CD4-positive, alpha-beta T cell treated with Interleukin-17A for 1 hour (primary cell): ENCODE measurements at regions not wholly inside any gene's neighbourhood (a gene's known extent, or its start where the extent isn't known, plus 50 kb on each side); places are given as distances from the start of the nearest gene placed in this dataset.

ENCODE experiments used
- DNase-seq: peaks from one replicate; pipeline ENCODE4 v3.0.0-alpha.2; 2020

DNA sequence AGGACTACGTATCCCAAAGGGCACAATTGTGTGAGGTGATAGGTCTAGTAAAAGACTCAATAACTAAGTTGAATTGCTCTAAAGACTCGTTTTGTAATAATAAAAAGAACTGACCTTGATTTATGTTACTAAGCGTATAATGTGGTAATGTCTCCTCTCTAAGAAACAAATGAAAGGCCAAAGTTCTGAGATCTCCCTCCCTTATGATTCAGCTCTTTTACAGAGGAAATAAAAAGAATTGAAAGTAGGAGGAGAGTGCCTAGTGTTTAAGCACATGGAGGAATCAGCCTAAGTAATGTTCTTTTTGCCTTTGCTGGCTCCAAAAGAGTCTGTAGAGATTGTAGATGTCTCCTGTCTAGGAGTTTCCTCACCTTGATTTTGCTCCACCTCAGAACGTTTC is 98.0 kb downstream of the ARL4A start:
- no peak for DNase-seq

DNA sequence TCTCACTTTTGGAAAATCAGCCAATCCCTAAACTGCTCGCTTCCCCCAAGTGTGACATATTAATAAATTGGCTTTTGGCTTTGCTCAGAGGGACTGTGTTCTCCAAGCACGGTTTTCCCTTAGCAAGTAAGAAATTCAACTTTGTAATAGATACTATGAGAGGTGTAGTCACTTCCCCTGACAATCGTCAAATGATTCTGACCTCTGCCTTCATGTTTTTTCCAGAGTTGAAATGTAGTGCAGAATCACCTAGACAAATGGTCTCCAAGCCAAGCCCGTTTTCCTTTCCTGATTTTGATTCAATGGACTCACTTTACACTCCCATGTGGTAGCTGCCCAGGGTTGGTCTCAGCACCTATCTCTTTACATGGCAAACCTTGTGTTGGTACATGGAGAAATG is 99.1 kb downstream of the ARL4A start:
- no peak for DNase-seq

DNA sequence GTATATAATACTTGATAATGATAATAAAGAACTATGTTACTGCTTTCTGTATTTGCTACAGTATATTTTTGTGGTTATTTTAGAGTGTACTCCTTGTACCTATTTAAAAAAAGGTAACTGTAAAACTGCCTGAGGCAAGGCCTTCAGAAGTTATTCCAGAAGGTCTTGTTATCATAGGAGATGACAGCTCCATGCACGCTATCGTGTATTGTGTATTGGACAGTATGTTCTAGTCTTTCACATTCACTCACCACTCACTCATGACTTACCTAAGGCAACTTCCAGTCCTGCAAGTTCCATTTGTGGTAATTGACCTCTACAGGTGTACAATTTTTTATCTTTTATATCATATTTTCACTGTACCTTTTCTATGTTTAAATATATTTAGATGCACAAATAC is 100.7 kb downstream of the ARL4A start:
- no peak for DNase-seq

DNA sequence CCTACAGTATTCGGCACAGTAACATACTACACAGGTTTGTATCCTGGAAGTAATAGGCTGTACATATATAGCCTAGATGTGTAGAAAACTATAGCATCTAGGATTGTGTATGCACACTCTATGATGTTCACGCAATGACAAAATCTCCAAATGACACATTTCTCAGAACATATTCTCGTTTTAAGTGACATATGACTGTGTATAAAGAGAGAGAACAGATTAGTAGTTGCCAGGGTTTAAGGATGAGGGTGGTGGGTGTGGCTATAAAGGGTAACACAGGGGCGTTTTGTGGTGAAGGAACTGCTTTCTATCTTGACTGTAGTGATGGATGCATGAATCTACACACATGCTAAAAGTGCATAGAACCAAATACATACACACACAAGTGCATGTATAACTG is 101.2 kb downstream of the ARL4A start:
- DNase-seq: no peak

DNA sequence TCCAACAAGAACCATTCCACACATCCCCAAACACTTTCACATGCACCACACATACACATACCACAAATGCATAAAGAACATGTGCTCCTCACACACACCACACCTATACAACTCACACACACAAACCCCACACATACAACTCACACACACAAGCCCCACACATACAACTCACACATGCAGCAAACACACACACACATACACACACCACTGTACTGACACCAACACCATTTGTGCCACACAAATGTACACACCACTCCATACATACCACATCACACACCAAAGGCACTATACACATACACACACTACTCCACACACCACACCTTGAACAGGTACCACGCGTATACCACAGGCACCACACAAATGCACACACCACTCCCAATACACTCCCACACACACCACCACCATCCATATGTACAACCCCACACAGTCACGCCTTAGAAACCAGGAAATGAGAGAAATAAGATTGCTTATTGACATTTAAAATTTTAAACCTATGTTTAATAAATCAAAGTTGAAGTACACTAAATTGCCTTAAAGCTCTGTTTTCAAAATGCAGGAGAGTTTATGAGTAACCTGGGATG is 107.4 kb downstream of the ARL4A start:
- no peak for DNase-seq

DNA sequence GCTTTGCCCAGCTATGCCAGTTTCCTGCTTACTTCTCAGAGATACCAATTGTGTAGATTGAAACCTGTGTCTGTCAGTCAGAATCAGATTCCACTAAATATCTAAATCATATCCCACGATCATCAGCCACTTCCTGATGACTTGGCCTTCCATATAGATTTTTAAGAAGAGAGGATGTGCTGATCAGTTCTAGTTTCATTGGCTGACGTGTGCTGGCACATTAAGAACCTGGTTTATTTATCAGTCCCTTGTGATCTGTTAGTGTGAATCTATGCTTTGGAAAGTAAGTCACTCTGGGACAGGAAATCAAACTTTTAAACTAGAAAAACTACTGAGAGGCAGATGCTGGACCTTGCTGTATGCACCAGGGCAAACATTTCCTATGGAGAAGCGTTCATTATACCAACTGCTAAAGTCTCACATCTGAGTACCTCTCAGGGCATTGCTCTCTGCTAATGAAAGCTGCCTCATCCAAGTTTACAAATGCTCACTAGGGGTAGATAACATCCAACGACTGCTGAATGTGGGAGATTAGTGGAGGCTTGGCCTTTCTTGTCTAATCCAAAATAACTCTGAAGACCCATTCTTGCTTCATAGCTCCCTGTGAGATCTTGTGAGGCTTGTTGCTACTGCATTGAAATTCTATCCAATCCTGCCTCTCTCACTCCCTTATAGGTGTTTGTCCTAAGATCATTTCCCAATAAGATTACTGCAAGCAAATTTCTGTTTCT is 109.1 kb downstream of the ARL4A start:
- no peak for DNase-seq

- no peak for DNase-seq
Observed at GRCh38 chr7:12800486-12800885, 113.1 kb downstream of the ARL4A start.

GRCh38 chr7:12801107-12801506 is 113.7 kb downstream of the ARL4A start:
- DNase-seq: no peak

- no peak for DNase-seq
Observed at GRCh38 chr7:12802070-12802469, 114.6 kb downstream of the ARL4A start.

- DNase-seq: no peak
Observed at GRCh38 chr7:12803542-12803941, 116.1 kb downstream of the ARL4A start.

GRCh38 chr7:12805518-12805928 is 118.1 kb downstream of the ARL4A start:
- no peak for DNase-seq

- no peak for DNase-seq
Observed at GRCh38 chr7:12805957-12806356, 118.5 kb downstream of the ARL4A start.

DNA sequence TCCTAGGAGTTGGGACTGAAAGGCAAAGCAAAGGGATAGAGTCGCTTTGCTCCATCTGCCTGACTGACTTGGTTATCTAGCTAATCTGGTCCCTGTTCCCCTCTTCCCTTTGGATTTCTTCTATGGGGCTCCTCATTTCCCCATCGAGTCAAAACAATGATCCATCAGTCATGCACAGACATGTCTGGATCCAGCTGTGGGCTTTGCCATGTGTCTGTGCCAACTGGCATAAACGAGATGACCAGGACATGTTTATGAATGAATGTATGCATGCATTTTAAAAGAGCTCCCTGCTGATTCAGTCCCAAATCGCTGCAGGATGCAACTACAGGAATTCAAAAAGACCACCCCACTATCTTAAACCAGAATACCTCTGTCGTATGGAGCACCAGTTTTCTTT is 122.0 kb downstream of the ARL4A start:
- DNase-seq: no peak

GRCh38 chr7:12812111-12812510 is 124.7 kb downstream of the ARL4A start:
- no peak for DNase-seq

DNA sequence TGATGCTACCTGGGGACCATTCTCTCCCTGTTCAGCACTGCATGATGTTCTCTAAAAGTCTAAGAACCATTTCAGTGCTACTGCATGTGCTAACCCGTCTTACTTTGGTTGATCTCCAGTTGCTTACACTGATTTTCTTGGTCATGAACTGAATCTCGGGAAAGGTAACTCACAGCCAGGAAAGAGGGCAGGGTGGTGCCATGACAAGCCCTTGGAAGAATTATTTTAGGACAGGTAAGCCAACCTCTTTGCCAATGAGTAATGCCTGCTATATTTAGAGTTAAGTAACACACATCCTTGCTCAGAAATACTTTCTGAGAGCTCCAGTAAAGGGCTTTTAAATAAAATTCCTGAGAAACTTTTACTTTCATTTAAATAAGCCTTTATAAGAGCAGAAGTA is 126.7 kb downstream of the ARL4A start:
- no peak for DNase-seq

DNA sequence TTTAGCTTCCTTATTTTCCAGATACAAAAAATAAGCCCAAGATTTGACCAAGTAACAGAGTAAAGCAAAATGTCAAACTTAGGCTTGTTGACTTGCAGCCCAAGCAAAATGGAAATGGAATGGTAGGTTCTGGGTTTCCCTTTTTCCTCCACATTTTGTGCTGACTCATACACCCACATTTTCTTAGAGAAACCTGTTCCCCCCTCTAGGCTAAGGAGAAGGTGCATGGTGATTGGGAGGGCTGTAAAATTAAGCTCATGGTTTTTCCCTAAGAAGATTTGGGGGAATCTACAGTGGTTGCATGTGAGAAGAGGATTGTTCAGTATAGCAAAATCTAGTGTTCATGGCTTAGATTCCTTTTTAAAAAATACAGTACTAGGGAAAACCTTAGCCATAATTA is 127.4 kb downstream of the ARL4A start:
- no peak for DNase-seq

DNA sequence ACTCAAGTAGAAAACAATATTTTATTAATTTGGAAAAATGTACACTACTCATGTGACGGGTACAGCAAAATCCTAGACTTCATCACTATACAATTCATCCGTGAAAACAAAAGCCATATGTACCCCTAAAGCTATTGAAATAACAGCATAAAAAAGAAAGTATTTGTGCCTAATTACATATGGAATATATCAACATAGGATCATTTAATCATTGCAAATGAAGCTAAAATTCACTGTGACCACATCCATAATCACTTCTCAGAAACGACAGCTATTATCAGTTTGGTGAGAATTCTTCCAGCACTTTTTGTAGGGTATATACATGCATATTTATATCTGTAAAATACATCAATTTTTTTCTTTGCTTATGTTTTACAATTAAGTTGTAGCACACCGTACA is 128.0 kb downstream of the ARL4A start:
- no peak for DNase-seq

- no peak for DNase-seq
Observed at GRCh38 chr7:12815871-12816270, 128.4 kb downstream of the ARL4A start.

DNA sequence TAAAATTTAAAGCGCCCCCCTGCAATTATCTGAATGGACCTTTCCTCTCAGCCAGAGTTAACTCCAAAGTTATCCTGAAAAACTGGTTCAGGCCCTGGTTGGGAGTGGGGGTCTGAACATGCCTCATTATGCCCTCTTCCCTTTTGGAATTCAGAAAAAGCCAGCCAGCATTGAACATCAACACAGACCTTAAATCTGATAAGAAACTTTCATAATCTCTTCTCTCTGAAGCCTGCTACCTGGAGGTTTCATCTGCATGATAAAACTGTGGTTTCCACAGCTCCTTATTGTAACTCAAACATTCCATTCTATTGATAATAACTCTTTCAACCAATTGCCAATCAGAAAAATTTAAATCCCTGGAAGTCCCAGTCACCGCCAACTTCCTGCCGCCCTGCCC is 133.3 kb downstream of the ARL4A start:
- no peak for DNase-seq

DNA sequence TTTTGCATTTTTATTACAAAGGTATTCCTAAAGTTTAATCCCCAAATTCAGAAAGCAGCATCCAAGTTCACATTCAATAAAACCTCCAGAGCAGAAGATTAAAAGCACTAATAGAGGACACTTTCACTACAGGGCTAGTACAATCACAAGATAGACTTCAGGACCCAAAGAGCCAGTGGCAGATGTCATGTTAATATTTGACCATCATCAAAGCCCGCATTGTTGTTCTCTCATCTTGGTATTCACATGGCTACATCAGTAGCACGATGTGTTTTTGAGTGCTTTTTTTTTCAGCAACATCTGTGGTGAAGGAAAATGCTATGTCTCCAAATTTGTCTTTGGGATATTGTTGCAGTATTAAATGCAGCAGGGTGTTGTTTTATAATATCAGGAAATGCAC is 134.3 kb downstream of the ARL4A start:
- no peak for DNase-seq

DNA sequence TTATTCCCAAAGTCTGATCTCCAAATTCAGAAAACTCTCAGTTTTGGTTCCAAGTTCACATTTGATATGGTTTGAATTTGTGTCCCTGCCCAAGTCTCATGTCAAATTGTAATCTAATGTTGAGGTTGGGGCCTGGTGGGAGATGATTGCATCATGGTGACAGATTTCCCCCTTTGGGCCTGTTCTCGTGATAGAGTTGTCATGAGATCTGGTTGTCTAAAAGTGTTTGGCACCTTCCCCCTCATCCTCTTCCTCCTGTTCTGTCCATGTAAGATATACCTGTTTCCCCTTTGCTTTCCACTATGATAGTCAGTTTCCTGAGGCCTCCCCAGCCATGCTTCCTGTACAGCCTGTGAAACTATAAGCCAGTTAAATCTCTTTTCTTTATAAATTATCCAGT is 138.6 kb downstream of the ARL4A start:
- no peak for DNase-seq

DNA sequence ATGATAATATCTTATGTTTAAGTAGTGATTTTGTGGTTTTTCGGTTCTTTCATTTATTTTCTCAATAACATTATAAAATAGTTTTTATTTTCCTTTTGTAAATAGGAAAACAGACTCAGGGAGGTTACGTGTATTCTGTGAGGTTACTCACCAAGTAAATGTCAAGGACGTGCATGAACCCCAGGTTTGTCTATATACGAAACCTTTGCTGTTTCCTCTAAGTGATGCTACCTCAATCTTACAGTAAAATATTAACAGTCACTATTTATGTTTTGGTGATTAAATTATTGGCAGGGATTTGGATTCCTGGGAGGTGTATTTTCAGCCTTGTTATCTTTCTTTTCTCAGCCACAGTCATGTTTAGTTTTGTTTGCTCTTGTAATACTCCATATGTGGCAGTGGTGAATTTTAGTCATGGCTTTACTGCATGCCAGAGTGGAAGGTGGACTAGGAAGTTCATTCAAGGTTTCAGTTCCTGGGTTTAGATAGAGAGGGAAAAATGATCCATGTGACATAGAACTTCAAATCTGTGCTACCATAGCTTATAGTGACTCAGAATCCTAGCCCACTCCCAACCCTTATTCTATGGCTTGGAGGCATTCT is 139.9 kb downstream of the ARL4A start:
- no peak for DNase-seq

DNA sequence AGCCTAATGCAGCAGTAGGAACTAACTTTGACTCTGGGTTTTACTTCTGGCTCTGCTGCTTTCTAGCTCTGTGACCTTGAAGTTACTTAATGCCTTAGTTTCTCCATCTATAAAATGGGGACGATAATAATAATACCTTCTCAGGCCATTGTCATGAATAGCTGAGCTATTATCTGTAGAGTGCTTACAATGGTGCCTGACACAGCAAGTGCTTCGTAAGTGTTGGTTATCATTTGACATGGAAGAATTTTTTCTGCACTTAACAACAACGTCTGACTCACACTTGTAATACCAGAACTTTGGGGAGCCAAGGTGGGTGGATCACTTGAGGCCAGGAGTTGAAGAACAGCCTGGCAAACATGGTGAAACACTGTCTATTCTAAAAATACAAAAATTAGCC is 140.5 kb downstream of the ARL4A start:
- DNase-seq: no peak

- DNase-seq: no peak
Observed at GRCh38 chr7:12831024-12831423, 143.6 kb downstream of the ARL4A start.

GRCh38 chr7:12833829-12834228 is 146.4 kb downstream of the ARL4A start:
- DNase-seq: no peak
